GM18498 (cell line): ENCODE measurements at regions not wholly inside any gene's neighbourhood (a gene's known extent, or its start where the extent isn't known, plus 50 kb on each side); places are given as distances from the start of the nearest gene placed in this dataset.

ENCODE experiments used
- ATAC-seq: cut with Tn5 transposase; IDR thresholded peaks from one replicate; pipeline ENCODE4 v1.9.1; 2021; ENCODE audit warnings: mild to moderate bottlenecking, moderate library complexity; ENCODE audit not compliant: unreplicated experiment

DNA sequence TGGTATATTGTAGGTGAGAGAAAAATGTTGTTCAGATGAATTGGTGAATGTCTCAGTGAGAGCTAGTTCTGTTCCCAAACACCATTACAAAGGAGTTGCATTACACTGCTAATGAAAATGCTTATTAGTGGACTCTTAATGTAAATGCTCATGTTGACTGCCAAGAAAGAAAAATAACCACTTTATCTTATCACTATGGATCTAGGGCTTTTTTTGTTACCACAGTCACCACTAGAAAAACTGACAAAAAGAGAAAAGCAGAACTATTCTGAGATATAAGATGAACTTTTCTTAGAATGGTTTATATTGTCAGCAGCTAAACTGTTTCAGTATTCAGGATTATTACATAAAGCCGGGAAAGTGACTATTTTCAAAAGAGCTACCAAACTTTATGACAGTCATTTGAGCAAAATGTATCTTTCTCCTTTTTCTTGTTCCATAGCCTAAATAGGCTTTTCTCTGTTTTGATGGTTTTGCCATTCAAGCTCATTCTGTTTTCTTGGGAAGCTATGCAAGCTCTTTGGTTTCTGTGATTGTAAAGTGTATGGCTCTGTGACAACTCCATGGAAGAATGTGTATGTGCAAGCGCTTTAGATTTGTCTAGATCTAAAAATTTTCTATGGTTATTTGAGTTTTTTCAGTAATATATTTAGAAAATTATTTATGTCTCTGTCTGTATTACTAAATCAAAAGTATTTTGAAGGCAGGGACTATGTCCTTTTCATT lies 64.2 kb upstream of the DPH5 start:
- no peak for ATAC-seq

DNA sequence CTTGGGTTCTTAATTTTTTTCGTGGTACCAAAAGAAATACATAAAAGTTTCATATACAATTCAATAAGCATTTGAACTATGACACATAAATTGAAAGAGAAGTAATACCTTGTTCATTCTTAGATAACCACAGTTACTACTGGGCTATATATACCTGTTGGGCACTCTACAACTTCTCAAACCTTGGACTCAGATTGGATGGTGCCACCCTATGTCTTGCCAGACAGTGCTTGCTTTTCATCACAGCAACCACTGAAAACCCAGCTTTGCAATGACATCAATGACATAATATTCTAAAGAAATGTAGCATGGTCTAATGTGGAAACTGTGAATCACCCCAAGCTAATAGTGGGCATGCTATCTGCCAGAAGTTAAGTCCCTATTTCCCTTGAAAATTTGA lies 62.8 kb upstream of the DPH5 start:
- ATAC-seq: no peak

DNA sequence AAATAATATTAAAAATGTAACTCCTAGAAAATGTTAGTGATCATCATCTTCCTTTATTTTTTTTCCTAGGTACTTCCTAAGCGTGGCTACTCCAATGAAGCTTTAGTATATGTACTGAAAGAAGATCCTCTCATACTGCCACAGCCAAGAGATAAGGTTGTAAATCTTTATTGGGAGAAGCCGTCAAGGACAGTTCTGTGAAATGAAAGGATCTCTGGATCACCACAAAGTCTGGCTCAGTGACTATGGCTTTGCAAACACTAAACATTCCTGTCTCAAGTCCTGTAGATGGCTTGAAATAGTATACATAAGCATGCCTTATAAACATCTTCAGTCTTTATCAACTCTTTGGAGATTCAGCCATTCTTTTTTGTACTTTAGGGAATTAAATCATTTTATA lies 61.2 kb upstream of the DPH5 start:
- no peak for ATAC-seq

DNA sequence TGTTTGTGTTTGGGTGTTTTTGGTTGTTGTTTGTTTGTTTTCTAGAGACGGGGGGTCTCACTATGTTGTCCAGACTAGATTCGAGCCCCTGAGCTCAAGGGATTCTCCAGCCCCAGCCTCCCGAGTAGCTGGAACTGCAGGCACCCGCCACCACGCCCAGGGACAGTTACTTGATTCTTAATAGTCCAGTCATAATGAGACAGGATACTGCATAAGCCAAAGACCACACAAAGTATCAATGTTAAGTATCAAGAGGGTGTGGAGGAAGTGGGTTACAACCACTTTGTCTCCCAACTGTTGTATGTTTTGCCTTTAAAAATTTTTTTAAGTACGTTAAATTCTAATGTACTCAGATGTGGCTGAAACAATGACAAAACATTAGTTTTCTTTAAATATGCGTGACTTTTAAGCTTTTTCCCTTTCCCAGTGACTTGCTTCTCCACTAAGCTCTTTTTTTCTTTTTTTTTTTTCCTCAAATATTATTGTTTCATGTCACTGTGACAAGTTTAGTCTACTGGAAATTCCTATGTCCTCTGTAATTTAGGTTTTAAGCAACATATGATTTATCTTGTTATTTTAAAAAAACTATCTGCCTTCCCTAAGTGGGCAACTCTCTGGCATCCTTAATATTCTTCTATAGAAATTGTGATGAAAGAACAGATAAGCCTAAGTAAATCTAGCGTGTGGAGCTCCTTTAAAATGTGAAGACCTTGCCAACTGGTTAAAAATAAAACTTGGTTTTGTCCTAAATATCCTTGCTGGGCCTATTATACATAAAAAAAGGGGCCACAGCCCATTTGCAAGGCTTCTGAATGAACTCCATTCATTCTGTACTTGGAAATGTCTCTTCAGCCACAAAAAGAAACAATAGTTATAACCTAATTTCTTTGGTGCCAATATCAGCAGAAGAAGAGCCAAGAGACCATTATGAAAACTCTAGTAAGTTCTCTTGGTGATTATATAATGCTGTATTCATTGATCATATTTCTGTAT lies 56.2 kb upstream of the DPH5 start:
- peak; percentile 68 for ATAC-seq

DNA sequence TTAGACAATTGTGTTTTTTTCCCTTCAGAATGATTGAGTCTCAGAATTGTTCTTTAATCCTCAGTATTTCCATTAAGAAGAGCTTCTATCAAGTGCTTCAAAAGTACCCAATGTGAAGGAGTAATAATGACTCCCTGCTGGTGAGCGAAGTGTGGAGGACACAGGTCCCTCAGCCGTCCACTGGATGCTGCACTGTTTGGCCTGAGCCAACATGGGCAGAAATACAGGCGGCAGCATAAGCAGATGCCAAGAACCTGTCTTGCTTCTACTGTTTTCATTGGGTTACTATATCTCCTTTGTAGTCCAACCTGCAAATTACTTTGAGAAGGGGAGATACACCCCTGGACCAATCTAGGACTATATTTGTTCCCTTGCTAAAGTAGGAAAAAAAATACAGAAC lies 55.3 kb upstream of the DPH5 start:
- no peak for ATAC-seq

DNA sequence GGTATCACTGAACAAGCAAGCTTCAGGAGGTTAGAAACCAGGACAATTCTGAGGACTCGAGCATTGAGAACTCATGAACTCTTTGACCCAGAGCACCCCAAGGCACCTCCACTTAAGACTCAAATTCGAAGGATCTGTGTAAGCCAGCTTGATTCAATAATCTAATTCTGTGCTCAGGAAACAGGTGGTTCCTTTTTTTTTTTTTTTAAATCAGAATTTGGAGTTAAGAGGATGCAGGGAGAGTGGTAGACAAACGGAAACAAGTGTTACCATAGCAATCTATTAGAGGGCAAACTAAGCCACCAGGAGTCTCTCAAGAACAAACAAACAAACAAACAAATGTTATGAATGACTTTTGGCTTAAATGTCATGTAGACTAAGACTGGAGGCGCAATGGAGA lies 53.8 kb upstream of the DPH5 start:
- no peak for ATAC-seq

DNA sequence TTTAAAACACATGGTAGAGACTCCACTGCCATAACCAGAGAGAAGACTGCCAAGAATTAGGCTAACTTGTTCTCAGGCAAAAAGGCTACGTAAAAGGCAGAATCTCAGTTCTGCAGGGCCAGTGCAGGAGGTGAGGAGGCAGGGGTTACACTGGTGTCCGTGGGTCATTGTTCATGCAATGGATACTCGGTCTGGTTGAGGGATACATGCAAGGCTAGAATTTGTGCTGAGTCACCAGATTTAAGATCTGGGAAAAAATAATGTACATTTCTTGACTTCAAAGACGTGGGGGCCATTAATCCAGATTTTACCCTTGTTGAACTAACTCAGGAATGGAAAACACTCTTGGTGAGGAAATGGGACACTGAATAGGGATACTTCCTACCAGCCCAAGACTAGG lies 52.3 kb upstream of the DPH5 start:
- no peak for ATAC-seq

DNA sequence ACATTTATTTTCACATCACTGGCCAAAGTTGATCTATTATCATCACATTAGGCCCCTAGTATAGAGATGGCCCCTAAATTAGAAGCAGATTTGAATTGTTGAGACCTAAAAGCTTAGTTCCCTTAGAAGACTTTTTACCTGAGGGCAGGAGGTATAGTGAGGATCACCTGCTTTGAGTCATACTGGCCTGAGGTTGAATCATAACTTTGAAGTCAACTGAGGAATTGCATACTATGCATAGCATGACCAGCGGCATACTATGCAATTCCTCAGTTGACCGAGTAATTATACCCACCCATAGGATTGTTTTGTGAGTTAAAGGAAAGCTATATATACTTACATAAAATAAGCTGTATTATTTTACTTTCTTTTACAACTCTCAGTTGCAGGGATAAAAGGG lies 50.3 kb upstream of the DPH5 start:
- no peak for ATAC-seq
